ENCODE measurements at regions not wholly inside any gene's neighbourhood (a gene's known extent, or its start where the extent isn't known, plus 50 kb on each side); places are given as distances from the start of the nearest gene placed in this dataset.

DNA sequence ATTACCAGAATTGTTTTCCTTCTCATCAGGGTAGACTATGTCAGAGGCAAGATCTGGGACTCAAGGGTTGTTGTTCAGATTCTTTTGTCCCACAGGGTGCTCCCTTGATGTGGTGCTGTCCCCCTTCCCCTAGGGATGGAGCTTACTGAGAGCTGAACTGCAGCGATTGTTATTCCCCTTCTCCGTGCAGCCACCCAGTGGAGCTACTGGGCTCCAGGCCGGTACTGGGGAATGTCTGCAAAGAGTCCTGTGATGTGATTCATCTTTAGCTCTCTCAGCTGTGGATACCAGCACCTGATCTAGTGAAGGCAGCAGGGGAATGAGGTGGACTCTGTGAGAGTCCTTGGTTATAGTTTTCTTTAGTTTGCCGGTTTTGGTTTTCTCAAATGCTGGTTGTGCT lies 247.4 kb upstream of the HAND2 start:
- H3K9me3 ChIP-seq: peaks cover 0 to 11% of the 10 kb centered on the region in 2 donors
- intact Hi-C loops (cut with DNase I): no loop called here
- H3K4me1 ChIP-seq: no peaks in the 10 kb centered on the region
- no peaks in the 10 kb centered on the region for H3K27me3 ChIP-seq
- no peaks in the 10 kb centered on the region for H3K36me3 ChIP-seq
- TF ChIP-seq, protein P1, sequence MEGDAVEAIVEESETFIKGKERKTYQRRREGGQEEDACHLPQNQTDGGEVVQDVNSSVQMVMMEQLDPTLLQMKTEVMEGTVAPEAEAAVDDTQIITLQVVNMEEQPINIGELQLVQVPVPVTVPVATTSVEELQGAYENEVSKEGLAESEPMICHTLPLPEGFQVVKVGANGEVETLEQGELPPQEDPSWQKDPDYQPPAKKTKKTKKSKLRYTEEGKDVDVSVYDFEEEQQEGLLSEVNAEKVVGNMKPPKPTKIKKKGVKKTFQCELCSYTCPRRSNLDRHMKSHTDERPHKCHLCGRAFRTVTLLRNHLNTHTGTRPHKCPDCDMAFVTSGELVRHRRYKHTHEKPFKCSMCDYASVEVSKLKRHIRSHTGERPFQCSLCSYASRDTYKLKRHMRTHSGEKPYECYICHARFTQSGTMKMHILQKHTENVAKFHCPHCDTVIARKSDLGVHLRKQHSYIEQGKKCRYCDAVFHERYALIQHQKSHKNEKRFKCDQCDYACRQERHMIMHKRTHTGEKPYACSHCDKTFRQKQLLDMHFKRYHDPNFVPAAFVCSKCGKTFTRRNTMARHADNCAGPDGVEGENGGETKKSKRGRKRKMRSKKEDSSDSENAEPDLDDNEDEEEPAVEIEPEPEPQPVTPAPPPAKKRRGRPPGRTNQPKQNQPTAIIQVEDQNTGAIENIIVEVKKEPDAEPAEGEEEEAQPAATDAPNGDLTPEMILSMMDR (IDR thresholded peaks at IDR 0.05): no peak
- H3K27ac ChIP-seq: no peak overlapping the region
- peak in 1 of 4 donors; percentile 47 for DNase-seq
- no peak overlapping the region for H3K4me3 ChIP-seq
- ATAC-seq: no peak

DNA sequence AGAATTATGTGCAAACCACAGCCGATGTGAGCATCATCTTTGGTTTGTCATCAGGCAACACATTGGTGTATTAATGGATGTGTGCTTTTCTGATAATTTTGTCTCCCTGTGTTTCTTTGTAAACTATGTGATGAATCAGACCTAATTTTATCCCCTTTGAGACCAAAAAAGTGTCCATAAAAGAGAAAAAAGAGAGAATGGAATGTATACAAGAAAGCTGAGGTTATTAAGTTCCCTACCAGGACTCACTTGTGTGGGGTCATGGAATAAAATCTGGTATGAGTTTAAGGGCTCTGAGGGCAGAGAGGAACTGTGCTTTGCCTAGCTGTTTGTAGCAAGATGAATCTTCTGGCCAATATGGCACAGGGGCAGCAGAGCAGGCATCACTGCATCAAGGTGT lies 239.5 kb upstream of the HAND2 start:
- no peak overlapping the region for H3K27ac ChIP-seq
- H3K9me3 ChIP-seq: peaks cover 0 to 6% of the 10 kb centered on the region in 2 donors
- no peaks in the 10 kb centered on the region for H3K27me3 ChIP-seq
- intact Hi-C loops (cut with DNase I): no loop called here
- H3K4me1 ChIP-seq: no peaks in the 10 kb centered on the region
- ATAC-seq (no peak), DNase-seq (no peak)
- no peaks in the 10 kb centered on the region for H3K36me3 ChIP-seq
- no peak overlapping the region for H3K4me3 ChIP-seq
- TF ChIP-seq, protein P1 (IDR thresholded peaks at IDR 0.05): no peak

DNA sequence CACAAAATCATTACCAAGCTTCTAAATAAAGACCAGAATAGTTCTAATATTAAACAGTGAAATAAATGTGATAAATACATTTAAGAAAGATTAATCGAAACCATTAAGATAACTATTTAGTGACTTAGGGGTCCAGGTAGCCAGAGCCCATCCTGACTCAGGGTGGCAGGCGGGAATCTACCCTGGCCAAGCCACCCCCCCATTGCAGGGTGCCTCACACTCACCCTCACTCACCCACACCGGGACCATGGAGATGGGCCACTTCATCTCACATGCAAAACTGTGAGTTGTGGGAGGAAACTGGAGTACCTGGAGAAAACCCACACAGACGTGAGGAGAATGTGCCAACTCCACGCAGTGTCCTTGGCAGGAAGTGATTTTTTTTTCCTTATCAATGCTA lies 237.6 kb upstream of the HAND2 start:
- no peak overlapping the region for H3K27ac ChIP-seq
- H3K9me3 ChIP-seq: no peaks in the 10 kb centered on the region
- no peak for DNase-seq
- no peaks in the 10 kb centered on the region for H3K4me1 ChIP-seq
- H3K27me3 ChIP-seq: no peaks in the 10 kb centered on the region
- intact Hi-C loops (cut with DNase I): no loop called here
- no peak for ATAC-seq
- TF ChIP-seq, protein P1 (IDR thresholded peaks at IDR 0.05): no peak
- H3K36me3 ChIP-seq: no peaks in the 10 kb centered on the region
- H3K4me3 ChIP-seq: no peak overlapping the region

DNA sequence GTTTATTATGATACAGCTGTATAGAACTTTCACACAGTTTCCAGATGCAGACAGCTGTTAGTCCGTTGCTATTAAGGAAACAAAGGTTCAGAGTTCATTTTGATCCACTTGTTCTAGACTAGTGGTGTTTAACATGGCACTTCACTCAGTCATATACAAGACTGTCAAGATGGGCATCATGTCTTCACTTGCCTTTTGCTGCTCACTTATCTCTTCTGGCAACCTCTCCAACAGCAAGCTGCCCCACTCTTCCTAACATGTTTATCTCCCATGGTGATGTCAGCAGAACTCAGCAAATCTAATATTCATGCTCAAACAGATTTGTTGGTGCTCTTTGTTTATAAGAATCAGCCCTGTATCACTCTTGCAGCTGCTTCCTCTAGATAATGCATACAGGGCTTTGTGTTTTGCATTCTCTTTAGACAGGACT lies 236.2 kb upstream of the HAND2 start:
- ATAC-seq (no peak), DNase-seq (peak in 2 of 4 donors; percentile 82 to 88)
- H3K4me1 ChIP-seq: no peaks in the 10 kb centered on the region
- no peak overlapping the region for H3K27ac ChIP-seq
- TF ChIP-seq, protein P1 (IDR thresholded peaks at IDR 0.05): no peak
- H3K27me3 ChIP-seq: no peaks in the 10 kb centered on the region
- H3K4me3 ChIP-seq: no peak overlapping the region
- no peaks in the 10 kb centered on the region for H3K36me3 ChIP-seq
- no peaks in the 10 kb centered on the region for H3K9me3 ChIP-seq
- intact Hi-C loops (cut with DNase I): no loop called here

DNA sequence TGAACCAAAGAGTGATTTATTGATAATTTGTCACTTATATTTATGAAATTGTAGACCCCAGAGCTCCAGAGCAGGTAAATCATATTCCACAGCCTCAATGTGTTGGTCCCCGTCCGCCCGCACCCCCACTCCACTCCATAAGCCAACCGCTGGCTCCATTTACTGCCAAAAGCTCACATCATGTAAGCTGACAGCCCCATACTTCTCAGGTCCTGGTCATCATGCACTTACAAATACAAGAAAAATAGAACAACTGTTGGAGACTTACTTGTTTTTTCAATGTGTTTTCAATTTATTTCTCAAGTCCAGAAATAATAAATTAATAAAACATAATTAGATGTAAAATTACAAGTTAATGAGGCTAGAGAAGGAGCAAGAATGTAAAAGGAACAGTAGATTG lies 235.7 kb upstream of the HAND2 start:
- intact Hi-C loops (cut with DNase I): no loop called here

More for the DNA sequence above, 235.7 kb upstream of the HAND2 start:
- Histone ChIP-seq H3K36me3 (no peaks in the 10 kb centered on the region), H3K27ac (no peak overlapping the region), H3K27me3 (no peaks in the 10 kb centered on the region), H3K4me1 (no peaks in the 10 kb centered on the region), H3K9me3 (no peaks in the 10 kb centered on the region), H3K4me3 (no peak overlapping the region)
- ATAC-seq (no peak), DNase-seq (peak in 2 of 4 donors; percentile 51 to 60)
- TF ChIP-seq, protein P1 (IDR thresholded peaks at IDR 0.05): no peak
